DMS114 treated with DMSO at 0.1 percent for 48 hours (cell line): ENCODE measurements at regions not wholly inside any gene's neighbourhood (a gene's known extent, or its start where the extent isn't known, plus 50 kb on each side); places are given as distances from the start of the nearest gene placed in this dataset.
"Not testable (repeated sequence)": the region's sequence is repeated elsewhere in the genome, so short reads cannot be mapped to it uniquely, and the experiment has no call there.

Source experiments
- DNase-seq: peaks from one replicate; lab custom pipeline; 2025; ENCODE audit not compliant: unreplicated experiment; lab: John Stamatoyannopoulos, UW

DNA sequence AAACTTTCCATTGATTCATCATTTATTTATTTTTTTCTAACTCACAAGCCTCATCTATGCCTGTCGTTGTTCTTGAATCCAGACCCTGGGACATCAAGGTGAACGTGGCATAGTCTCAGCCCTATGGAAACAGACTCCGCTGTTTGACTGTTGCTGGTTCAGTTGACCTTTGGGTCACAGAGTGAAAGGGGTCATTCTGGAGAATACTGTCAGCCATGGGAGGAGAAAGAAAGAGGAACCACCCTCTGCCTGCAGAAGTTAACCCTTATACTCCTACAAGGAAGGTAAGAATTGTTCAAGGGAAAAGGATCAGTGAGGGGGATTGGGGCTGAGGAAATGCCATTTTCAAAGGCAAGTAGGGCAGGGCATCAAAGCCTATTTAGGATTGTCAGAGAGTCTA is 387.6 kb upstream of the MAF start:
- no peak for DNase-seq

DNA sequence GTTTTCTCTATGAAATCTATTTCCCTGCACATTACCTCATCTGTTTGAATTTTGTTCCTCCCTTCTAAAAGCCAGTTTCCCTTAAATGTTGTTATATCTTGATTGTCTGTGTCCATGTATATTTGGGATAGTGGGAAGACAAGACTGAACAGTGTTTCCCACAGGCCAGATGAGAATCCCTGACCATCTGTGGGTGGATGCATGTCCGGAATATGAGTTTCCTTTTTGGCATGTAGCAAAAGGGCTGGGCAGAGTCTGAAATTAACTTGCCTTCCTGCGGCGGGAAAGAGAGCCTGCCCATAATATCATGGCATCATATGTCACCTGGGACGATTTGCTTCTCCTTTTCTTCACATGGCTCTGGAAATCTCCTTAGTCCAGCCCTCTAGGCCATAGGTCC is 385.8 kb upstream of the MAF start:
- DNase-seq, result no peak

DNA sequence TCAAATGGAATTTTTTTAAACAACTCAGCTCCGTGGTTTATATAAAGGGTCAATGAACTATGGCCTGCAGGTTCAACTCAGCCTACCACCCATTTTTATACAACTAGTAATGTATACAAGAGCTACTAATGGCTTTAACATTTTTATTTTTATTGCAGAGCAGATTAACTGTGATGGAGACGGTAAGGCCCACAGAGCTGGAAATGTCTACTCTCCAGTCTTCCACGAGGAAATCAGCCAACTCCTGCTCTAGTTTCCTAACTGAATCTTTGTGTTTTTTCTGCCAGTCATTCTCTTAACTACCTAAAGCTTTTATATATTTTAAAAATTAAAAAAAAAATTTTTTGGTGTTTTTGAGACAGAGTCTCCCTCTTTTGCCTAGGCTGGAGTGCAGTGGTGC is 385.1 kb upstream of the MAF start:
- DNase-seq, result no peak

- DNase-seq, result not testable (repeated sequence)
Observed at GRCh38 chr16:79984149-79984548, 383.6 kb upstream of the MAF start.

DNA sequence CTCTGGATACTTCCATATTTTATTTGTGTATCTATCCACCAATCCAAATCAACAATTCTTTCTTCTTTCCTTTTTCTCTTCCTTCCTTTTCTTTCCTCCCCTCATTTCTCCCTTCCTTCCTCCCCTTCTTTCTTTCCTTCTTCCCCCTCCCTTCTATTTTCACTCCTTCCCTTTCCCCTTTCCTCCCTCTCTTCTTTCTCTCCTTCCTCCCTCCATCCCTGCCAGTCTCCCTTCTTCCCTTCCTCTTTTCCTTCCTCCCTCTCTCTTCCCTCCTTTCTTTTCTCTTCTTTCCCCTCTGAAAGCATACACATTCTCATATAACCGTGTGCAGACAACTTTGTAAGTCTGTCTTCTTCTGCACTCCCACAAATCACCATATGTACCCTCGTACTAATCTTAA is 382.3 kb upstream of the MAF start:
- no peak for DNase-seq

- DNase-seq, result no peak
Observed at GRCh38 chr16:79982361-79982760, 381.8 kb upstream of the MAF start.

- DNase-seq, result no peak
Observed at GRCh38 chr16:79981814-79982213, 381.3 kb upstream of the MAF start.

DNA sequence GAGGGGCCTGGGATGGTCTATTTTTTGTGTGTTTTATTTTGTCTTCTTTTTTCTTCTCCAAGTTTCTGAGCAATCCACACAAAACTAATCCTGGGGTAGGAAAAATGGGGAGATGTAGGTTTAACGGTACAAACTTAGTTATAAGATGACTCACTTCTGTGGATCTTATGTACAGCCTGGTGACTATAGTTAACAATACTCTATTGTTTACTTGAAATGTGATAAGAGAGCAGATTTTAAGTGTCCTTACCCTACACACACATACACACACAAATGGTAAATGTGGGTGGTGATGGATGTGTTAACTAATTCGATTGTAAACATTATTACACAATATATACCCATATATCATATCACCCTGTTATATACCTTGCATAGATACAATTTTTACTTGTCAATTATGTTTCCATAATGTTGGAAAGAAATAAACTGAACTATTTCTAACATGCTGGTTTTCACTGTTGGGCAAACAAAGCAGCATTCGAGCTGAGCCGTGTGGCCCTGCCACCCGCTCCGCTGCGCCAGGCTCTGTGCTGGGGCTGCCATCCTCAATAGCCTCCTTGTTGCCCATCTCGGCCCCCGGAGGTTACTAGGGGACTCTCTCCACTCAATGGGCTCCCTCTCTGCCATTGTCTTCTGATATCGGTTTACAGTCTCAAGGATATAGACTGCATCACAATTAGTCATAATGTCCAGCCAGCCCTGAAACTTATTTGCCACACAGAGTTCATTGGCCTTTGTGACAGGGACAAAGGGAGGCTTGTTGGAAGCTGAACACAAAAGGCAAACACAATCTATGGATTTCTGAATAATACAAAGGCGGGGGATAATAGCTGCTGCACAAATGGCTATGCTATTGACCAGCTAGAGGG is 380.3 kb upstream of the MAF start:
- no peak for DNase-seq

- no peak for DNase-seq
Observed at GRCh38 chr16:79977940-79978836, 377.7 kb upstream of the MAF start.

DNA sequence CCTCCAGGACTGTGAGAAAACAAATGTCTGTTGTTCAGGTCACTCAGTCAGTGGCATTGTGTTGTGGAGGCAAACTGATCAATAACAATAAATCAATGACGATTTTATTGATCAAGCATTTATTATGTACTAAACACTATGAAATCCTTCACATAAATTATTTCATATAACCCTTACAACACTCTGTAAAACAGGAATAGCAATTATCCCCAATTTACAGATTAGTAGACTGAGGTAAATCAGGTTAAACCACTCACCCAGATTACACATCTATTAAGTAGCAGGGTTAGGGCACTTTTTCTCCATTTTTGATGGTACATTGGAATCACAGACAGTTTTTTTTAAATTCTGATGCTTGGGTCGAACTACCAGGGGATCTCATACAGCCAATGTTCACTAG is 372.8 kb upstream of the MAF start:
- DNase-seq, result no peak

- no peak for DNase-seq
Observed at GRCh38 chr16:79972053-79972704, 371.6 kb upstream of the MAF start.

DNA sequence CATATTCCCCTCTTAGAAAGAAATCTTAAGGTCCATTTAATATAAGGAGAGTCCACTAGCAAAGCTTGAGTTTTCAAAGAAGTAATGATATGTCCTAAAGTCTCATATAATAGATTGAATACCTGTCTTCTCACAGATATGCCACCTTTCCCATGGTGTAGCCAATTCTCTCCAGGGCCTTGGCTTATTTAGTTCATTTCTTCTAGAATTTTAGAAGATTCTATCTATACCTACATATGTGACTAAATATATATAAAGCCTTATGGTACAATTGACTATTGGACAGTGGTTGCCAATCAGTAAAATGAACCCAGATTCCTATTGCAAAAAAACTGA is 370.7 kb upstream of the MAF start:
- no peak for DNase-seq

- DNase-seq, result no peak
Observed at GRCh38 chr16:79970551-79971236, 370.2 kb upstream of the MAF start.

- DNase-seq, result no peak
Observed at GRCh38 chr16:79970087-79970486, 369.6 kb upstream of the MAF start.

GRCh38 chr16:79969458-79969857 is 368.9 kb upstream of the MAF start:
- DNase-seq, result no peak

- no peak for DNase-seq
Observed at GRCh38 chr16:79966226-79966625, 365.7 kb upstream of the MAF start.

- no peak for DNase-seq
Observed at GRCh38 chr16:79965718-79966117, 365.2 kb upstream of the MAF start.

GRCh38 chr16:79964104-79964503 is 363.6 kb upstream of the MAF start:
- no peak for DNase-seq

GRCh38 chr16:79962962-79963361 is 362.4 kb upstream of the MAF start:
- no peak for DNase-seq

DNA sequence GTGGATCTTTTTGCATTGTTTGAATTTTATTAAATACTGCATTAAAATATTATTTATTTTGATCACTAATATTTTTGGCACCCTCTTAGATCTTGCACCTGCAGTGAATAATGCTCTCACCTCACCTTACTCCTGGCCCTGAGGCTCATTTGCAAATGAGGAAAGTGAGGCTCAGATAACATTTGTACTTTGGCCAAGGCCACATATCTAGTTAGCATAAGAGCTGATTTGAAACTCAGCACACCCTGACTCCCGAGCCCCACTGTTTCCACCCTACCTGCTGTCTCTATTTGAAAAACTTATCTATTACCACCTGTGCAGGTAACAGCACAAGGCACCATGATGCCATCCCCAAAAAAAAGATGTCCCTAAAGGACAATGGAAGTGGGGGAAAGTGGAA is 358.7 kb upstream of the MAF start:
- DNase-seq, result no peak
